ENCODE measurements at regions not wholly inside any gene's neighbourhood (a gene's known extent, or its start where the extent isn't known, plus 50 kb on each side); places are given as distances from the start of the nearest gene placed in this dataset.
"Not testable (repeated sequence)": the region's sequence is repeated elsewhere in the genome, so short reads cannot be mapped to it uniquely, and the experiment has no call there.

GRCh38 chr5:159586921-159587320 lies 256.6 kb upstream of the IL12B start:
- no peak for TF ChIP-seq CTCF (conservative IDR thresholded peaks at IDR 0.05; ENCODE audit: control insufficient read depth, insufficient read depth, low read depth, low read length)
- H3K4me3 ChIP-seq (ENCODE audit: control insufficient read depth, low read depth, low read length), result no peak overlapping the region
- DNase-seq (ENCODE audit: low read depth), result no peak

GRCh38 chr5:159588941-159589340 lies 258.7 kb upstream of the IL12B start:
- no peak for TF ChIP-seq CTCF (conservative IDR thresholded peaks at IDR 0.05; ENCODE audit: control insufficient read depth, insufficient read depth, low read depth, low read length)
- DNase-seq (ENCODE audit: low read depth), result no peak
- no peak overlapping the region for H3K4me3 ChIP-seq (ENCODE audit: control insufficient read depth, low read depth, low read length)

GRCh38 chr5:159593518-159594073 lies 263.3 kb upstream of the IL12B start:
- no peak overlapping the region for H3K4me3 ChIP-seq (ENCODE audit: control insufficient read depth, low read depth, low read length)
- DNase-seq (ENCODE audit: low read depth), result no peak
- no peak for TF ChIP-seq CTCF (conservative IDR thresholded peaks at IDR 0.05; ENCODE audit: control insufficient read depth, insufficient read depth, low read depth, low read length)

- DNase-seq (ENCODE audit: low read depth); H3K4me3 ChIP-seq (ENCODE audit: control insufficient read depth, low read depth, low read length): not testable (repeated sequence)
Measured at GRCh38 chr5:159595561-159595960, 265.3 kb upstream of the IL12B start.

DNA sequence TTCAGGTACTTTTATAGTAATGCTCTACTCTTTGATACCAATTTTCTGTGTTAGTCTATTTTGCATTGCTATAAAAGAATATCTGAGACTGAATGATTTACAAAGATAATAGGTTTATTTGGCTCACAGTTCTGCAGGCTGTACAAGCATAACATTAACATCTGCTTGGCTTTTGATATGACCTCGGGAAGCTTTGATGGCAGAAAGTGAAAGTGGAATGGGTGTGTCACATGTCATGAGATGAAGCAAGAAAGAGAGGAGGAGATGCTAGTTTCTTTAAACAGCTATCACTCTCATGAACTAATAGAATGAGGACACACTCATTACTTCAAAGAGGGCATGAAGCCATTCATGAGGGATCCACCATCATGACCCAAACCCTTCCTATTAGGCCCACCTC lies 270.9 kb upstream of the IL12B start:
- H3K4me3 ChIP-seq (ENCODE audit: control insufficient read depth, low read depth, low read length), result no peak overlapping the region
- peak; percentile 57 for DNase-seq (ENCODE audit: low read depth)
- TF ChIP-seq CTCF (conservative IDR thresholded peaks at IDR 0.05; ENCODE audit: control insufficient read depth, insufficient read depth, low read depth, low read length), result no peak

GRCh38 chr5:159602434-159602833 lies 272.1 kb upstream of the IL12B start:
- no peak for DNase-seq (ENCODE audit: low read depth)
- no peak overlapping the region for H3K4me3 ChIP-seq (ENCODE audit: control insufficient read depth, low read depth, low read length)
- TF ChIP-seq CTCF (conservative IDR thresholded peaks at IDR 0.05; ENCODE audit: control insufficient read depth, insufficient read depth, low read depth, low read length), result no peak

DNA sequence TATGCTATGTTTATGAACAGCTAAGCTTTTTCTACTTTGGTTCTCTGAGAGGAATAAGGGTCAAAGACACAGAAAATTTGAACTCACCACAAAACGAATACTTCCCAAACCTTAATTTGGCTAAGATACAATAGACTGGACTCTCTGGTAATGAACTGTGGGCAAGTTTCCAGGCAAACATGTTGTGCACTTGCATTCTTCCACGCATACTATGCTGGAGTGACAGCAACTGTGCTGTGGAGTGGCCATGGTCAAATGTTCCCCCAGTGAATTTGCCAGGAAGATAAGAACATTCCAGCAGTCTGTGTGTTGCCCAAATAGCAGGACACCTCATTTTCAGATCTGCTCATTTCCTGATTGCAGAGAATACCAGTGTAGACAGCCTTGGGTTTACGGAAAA lies 275.3 kb upstream of the IL12B start:
- TF ChIP-seq CTCF (conservative IDR thresholded peaks at IDR 0.05; ENCODE audit: control insufficient read depth, insufficient read depth, low read depth, low read length), result no peak
- no peak overlapping the region for H3K4me3 ChIP-seq (ENCODE audit: control insufficient read depth, low read depth, low read length)
- no peak for DNase-seq (ENCODE audit: low read depth)

Data from fibroblast of mammary gland (primary cell).